Upper lobe of left lung (tissue), 4 donors: ENCODE measurements at regions not wholly inside any gene's neighbourhood (a gene's known extent, or its start where the extent isn't known, plus 50 kb on each side); places are given as distances from the start of the nearest gene placed in this dataset.

Source experiments
- CTCF ChIP-seq, 6 experiments: fragments of 450-650 bp in 4 of 6; fragments of 200-600 bp in 2 of 6; sonication (generic) in 2 of 6; IDR thresholded peaks; one replicate each; pipeline ENCODE4 v1.5.1; 2016 to 2019; ENCODE audit warnings: antibody characterized with exemption in 6 of 6
- EP300 ChIP-seq, 4 donors: sonication (generic); formaldehyde crosslinking; IDR thresholded peaks; one replicate each; pipeline ENCODE4 v1.5.1; 2017; ENCODE audit warnings: antibody characterized with exemption in 4 of 4, control low read depth in 2 of 4
- POLR2A ChIP-seq, 4 donors: fragments of 450-650 bp; IDR thresholded peaks; one replicate each; pipeline ENCODE4 v1.5.1; 2016 to 2017; ENCODE audit warnings: antibody characterized with exemption in 4 of 4, mild to moderate bottlenecking in 2 of 4

DNA sequence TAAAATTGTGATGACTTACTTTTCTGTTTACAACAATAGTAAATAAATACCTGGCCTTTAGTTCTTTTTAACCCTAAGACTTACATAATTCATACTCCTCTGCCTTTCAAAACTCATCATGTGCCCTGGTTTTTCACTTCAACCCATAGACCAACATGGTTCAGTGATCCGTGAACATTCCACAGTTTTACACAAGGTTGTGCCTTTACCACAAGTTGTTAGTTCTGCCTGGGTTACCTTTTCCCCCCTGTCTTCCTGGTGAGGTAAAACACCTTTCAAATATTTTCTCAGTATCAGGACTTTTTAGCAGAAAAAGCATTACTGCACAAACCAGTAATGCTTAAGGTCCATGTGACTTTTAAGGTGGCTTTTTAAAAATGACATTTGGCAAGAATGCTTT lies 1466.4 kb downstream of the PLA2G4A start:
- no peak for TF ChIP-seq EP300 (IDR thresholded peaks at IDR 0.05)
- TF ChIP-seq CTCF (IDR thresholded peaks at IDR 0.05): no peak
- TF ChIP-seq POLR2A (IDR thresholded peaks at IDR 0.05): no peak
